DND-41 (cell line): ENCODE measurements at regions not wholly inside any gene's neighbourhood (a gene's known extent, or its start where the extent isn't known, plus 50 kb on each side); places are given as distances from the start of the nearest gene placed in this dataset.

Experiments
- EZH2 ChIP-seq: IDR thresholded peaks from 3 replicates; pipeline ENCODE4 v1.6.1; 2012; ENCODE audit warnings: borderline replicate concordance, low read depth, mild to moderate bottlenecking, moderate library complexity, low read length, inconsistent platforms; ENCODE audit not compliant: severe bottlenecking
- TF ChIP-seq, protein P1 (sequence below): IDR thresholded peaks from 2 replicates; pipeline ENCODE4 v1.5.1; 2012; ENCODE audit warnings: borderline replicate concordance, low read length, moderate library complexity, mild to moderate bottlenecking; ENCODE audit not compliant: poor library complexity, severe bottlenecking; ENCODE audit errors: extremely low read depth

DNA sequence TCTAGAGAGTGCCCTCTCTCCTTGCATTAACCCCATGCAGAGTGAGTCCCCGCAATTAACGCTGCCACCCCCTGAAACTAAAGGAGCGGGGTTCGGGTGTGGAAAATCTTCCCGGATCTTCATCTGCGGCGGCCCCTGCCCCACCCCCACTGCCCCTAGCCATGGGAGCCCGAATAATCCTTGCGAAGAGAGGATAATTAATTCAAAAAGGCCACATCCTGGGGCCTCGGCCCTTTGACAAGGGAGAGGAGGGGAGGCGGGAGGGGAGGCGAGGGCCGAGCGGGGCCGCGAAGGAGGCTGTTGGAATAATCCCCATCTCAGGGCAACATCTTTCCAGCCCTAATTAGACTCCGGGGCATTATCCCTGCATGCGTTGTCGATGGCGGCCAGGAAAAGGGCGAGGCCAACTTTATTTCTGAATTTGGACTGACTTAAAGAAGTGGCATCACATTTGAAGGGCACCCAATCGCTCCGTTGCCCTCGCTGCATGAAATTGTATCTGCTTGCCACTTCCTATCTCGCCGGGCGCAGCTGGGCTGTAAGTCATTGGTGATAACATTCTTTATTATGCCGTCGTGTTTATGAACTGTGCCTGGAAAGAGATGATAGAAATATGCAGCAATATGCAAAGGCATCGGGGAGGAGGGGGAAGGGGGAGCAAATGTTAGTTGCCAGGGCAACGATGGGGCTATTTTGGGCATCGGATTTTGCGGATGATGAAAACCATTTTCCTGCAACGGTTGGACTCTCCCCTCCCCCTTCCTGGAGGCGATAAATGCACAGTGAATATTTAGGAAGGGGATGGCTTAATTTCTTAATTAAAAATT is 387.1 kb upstream of the TNRC6C start:
- TF ChIP-seq, protein P1, sequence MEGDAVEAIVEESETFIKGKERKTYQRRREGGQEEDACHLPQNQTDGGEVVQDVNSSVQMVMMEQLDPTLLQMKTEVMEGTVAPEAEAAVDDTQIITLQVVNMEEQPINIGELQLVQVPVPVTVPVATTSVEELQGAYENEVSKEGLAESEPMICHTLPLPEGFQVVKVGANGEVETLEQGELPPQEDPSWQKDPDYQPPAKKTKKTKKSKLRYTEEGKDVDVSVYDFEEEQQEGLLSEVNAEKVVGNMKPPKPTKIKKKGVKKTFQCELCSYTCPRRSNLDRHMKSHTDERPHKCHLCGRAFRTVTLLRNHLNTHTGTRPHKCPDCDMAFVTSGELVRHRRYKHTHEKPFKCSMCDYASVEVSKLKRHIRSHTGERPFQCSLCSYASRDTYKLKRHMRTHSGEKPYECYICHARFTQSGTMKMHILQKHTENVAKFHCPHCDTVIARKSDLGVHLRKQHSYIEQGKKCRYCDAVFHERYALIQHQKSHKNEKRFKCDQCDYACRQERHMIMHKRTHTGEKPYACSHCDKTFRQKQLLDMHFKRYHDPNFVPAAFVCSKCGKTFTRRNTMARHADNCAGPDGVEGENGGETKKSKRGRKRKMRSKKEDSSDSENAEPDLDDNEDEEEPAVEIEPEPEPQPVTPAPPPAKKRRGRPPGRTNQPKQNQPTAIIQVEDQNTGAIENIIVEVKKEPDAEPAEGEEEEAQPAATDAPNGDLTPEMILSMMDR, result no peak
- no peak for TF ChIP-seq EZH2
